GM18499 (cell line): ENCODE measurements at regions not wholly inside any gene's neighbourhood (a gene's known extent, or its start where the extent isn't known, plus 50 kb on each side); places are given as distances from the start of the nearest gene placed in this dataset.
"Not testable (repeated sequence)": the region's sequence is repeated elsewhere in the genome, so short reads cannot be mapped to it uniquely, and the experiment has no call there.

Experiments
- ATAC-seq: cut with Tn5 transposase; IDR thresholded peaks from one replicate; pipeline ENCODE4 v1.9.1; 2021; ENCODE audit warnings: moderate number of reproducible peaks; ENCODE audit not compliant: insufficient read depth, unreplicated experiment

- no peak for ATAC-seq
Measured at GRCh38 chr6:121544691-121545090, 109.2 kb downstream of the GJA1 start.

GRCh38 chr6:121548131-121548530 is 112.7 kb downstream of the GJA1 start:
- no peak for ATAC-seq

- no peak for ATAC-seq
Measured at GRCh38 chr6:121549736-121550135, 114.3 kb downstream of the GJA1 start.

- ATAC-seq, result no peak
Measured at GRCh38 chr6:121550491-121551010, 115.1 kb downstream of the GJA1 start.

GRCh38 chr6:121555201-121555600 is 119.8 kb downstream of the GJA1 start:
- ATAC-seq, result no peak

- ATAC-seq, result not testable (repeated sequence)
Measured at GRCh38 chr6:121556149-121556548, 120.7 kb downstream of the GJA1 start.

- ATAC-seq, result no peak
Measured at GRCh38 chr6:121557146-121557940, 121.9 kb downstream of the GJA1 start.

GRCh38 chr6:121559611-121560269 is 124.3 kb downstream of the GJA1 start:
- ATAC-seq, result no peak

GRCh38 chr6:121560476-121560875 is 125.0 kb downstream of the GJA1 start:
- no peak for ATAC-seq

GRCh38 chr6:121563286-121563685 is 127.8 kb downstream of the GJA1 start:
- ATAC-seq, result no peak

GRCh38 chr6:121564529-121564928 is 129.1 kb downstream of the GJA1 start:
- not testable (repeated sequence) for ATAC-seq

- no peak for ATAC-seq
Measured at GRCh38 chr6:121571455-121571854, 136.0 kb downstream of the GJA1 start.

- no peak for ATAC-seq
Measured at GRCh38 chr6:121573481-121573880, 138.0 kb downstream of the GJA1 start.

GRCh38 chr6:121578216-121578615 is 142.8 kb downstream of the GJA1 start:
- no peak for ATAC-seq

- ATAC-seq, result no peak
Measured at GRCh38 chr6:121579478-121579877, 144.0 kb downstream of the GJA1 start.

- ATAC-seq, result no peak
Measured at GRCh38 chr6:121581327-121581726, 145.9 kb downstream of the GJA1 start.

- ATAC-seq, result no peak
Measured at GRCh38 chr6:121582262-121582661, 146.8 kb downstream of the GJA1 start.

GRCh38 chr6:121584586-121585369 is 149.3 kb downstream of the GJA1 start:
- ATAC-seq, result no peak

GRCh38 chr6:121590438-121590837 is 155.0 kb downstream of the GJA1 start:
- no peak for ATAC-seq

GRCh38 chr6:121590916-121591315 is 155.5 kb downstream of the GJA1 start:
- no peak for ATAC-seq
